Stimulated activated naive B cell treated with anti-CD40 and anti-IgM and Interleukin-4, amounts not matched to agents 10 μg/mL and 1 μg/mL and 100 μg/mL, for 72 hours (primary cell): ENCODE measurements at regions not wholly inside any gene's neighbourhood (a gene's known extent, or its start where the extent isn't known, plus 50 kb on each side); places are given as distances from the start of the nearest gene placed in this dataset.

Experiments used
- ATAC-seq, 2 donors: fragments of 150-1000 bp; cut with Tn5 transposase; replicated peaks; 2 replicates each; pipeline ENCODE4 v1.10.0; 2021; ENCODE audit warnings: moderate library complexity in 1 of 2
- DNase-seq: peaks from one replicate; pipeline ENCODE4 v3.0.0; 2021
- H3K27ac Mint-ChIP-seq: one replicate; pipeline ENCODE4 v1.8.0; 2022; ENCODE audit warnings: mild to moderate bottlenecking, mixed read lengths
- H3K27me3 Mint-ChIP-seq, 2 donors: one replicate each; pipeline ENCODE4 v1.8.0; 2022; ENCODE audit warnings: mixed read lengths in 2 of 2
- H3K36me3 Mint-ChIP-seq, 2 donors: one replicate each; pipeline ENCODE4 v1.8.0; 2022; ENCODE audit warnings: mixed read lengths in 2 of 2, mild to moderate bottlenecking in 1 of 2
- H3K4me1 Mint-ChIP-seq, 2 donors: one replicate each; pipeline ENCODE4 v1.8.0; 2022; ENCODE audit warnings: mixed read lengths in 2 of 2, mild to moderate bottlenecking in 1 of 2
- H3K4me3 Mint-ChIP-seq, 2 donors: one replicate each; pipeline ENCODE4 v1.8.0; 2022; ENCODE audit warnings: mild to moderate bottlenecking in 2 of 2, mixed read lengths in 2 of 2, moderate library complexity in 1 of 2
- H3K9me3 Mint-ChIP-seq, 2 donors: one replicate each; pipeline ENCODE4 v1.8.0; 2022; ENCODE audit warnings: mixed read lengths in 2 of 2, mild to moderate bottlenecking in 1 of 2

DNA sequence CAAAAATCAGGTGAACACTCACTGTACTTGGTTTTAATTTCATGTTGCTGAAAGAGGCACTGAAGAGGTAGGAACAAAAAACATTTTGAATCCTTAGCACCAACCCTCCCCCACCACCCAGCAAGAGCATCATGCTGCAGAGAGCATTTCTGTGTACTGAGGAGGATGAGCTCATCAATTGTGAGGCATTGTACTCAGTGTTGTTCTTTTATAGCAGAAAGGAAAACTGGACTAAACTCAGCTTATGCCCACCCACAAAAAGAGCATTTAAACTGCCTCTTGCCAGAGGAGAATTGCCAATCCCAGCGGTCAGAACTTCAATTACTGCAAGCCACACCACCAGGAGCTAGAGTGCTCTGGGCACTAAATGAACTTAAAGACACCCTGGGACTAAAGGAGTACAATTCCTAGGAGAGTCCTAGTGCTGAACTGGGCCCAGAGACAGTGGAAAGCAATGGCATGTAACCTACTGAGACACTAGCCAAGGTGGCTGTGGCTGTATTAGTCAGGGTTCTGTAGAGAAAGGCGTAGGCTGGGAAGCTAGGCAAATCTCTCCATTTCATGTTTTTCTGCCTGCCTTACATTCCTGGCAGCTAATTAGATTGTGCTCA is 280.7 kb upstream of the KLHL4 start:
- no peaks in the 10 kb centered on the region for H3K27me3 Mint-ChIP-seq
- H3K36me3 Mint-ChIP-seq = no peaks in the 10 kb centered on the region
- ATAC-seq = no peak
- no peak for DNase-seq
- H3K27ac Mint-ChIP-seq = no peak overlapping the region
- H3K4me1 Mint-ChIP-seq = no peaks in the 10 kb centered on the region
- H3K4me3 Mint-ChIP-seq = no peak overlapping the region
- H3K9me3 Mint-ChIP-seq = peaks cover 0 to 3% of the 10 kb centered on the region in 2 donors

DNA sequence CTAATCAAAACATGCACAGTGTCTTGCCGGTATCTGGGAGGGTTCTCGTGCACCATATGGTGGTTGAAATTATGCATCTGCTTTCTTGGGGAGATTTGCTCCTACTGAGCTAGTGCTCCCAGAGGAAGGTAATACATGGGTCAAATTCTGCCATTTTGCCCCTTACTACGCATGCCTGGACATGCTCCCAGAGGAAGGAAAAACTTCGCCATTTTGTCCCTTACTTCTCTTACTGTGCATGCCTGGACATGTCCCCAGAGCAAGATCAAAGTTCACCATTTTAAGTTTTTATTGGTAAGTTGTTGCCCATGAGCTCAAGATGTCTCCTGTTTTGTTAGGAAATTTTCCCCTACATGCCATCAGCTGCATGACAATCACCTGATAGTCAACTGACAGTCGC is 252.1 kb upstream of the KLHL4 start:
- H3K27me3 Mint-ChIP-seq = no peaks in the 10 kb centered on the region
- ATAC-seq (no peak), DNase-seq (no peak)
- no peaks in the 10 kb centered on the region for H3K36me3 Mint-ChIP-seq
- no peak overlapping the region for H3K4me3 Mint-ChIP-seq
- no peaks in the 10 kb centered on the region for H3K4me1 Mint-ChIP-seq
- no peak overlapping the region for H3K27ac Mint-ChIP-seq
- H3K9me3 Mint-ChIP-seq = peaks cover 0 to 5% of the 10 kb centered on the region in 2 donors

DNA sequence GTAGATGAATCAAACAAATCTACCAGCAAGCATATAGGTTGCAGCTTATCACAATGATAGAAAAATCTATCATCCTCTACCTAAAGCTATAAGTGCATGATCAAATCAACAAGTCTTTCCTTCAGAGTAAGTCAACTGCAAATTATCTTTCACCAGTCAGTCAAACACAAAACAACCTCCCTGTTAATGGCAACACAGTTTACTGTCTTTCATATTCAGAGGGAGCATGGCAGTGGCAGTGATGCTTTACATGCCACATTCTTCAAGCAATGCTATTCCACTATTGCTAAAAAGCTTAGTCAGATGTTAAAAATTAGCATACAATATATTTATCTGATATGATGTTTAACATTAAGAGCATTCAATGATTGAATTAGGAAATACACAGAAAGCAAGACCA is 245.1 kb upstream of the KLHL4 start:
- no peak for ATAC-seq
- Mint-ChIP-seq H3K4me1 (no peaks in the 10 kb centered on the region), H3K4me3 (no peak overlapping the region), H3K9me3 (peaks cover 0 to 2% of the 10 kb centered on the region in 2 donors), H3K27ac (no peak overlapping the region), H3K27me3 (no peaks in the 10 kb centered on the region), H3K36me3 (no peaks in the 10 kb centered on the region)
- DNase-seq = no peak

DNA sequence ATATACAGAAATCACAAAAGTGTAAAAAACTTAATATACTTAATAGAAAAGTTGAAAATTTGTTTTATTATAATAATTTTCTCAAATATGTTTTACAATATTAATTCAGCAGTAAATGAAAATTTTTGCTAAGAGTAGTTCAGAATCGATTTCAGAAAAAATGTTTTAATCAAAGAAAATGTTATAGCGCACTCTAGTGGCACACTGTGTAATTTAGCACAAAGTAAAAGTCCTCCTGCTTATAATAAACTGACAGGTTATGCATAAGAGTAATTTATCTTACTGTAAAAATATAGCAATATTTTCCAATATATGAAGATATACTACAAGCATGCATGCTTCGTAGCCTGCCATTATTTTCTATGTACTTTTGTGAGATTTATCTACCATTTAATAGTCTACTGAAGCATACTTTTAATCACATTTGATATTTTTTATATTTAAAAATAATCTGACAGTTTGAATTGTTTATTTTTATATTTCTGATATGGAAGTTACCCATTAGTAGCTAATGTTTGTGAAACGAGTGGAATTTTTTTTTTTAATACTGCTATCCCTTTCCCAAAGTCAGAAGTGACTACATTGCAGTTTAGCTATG is 217.9 kb upstream of the KLHL4 start:
- no peak for ATAC-seq
- Mint-ChIP-seq H3K27ac (no peak overlapping the region), H3K4me3 (no peak overlapping the region), H3K27me3 (no peaks in the 10 kb centered on the region), H3K4me1 (no peaks in the 10 kb centered on the region), H3K36me3 (no peaks in the 10 kb centered on the region), H3K9me3 (no peaks in the 10 kb centered on the region)
- DNase-seq = no peak

DNA sequence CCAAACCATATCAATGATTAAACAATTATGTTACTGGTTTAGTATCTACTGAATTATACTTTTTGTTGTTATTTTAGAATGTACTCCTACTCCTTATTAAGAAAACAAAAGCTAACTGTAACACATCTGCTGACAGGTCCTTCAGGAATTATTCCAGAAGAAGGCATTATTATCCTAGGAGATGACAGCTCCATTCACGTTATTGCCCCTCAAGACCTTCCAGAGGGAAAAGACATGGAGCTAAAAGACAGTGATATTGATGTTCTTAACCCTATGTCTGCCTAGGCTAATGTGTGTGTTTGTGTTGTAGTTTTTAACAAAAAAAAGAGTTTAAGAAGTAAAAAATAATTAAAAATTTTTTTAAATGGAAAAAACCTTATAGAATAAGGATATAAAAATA is 206.8 kb upstream of the KLHL4 start:
- Mint-ChIP-seq H3K4me3 (no peak overlapping the region), H3K36me3 (no peaks in the 10 kb centered on the region), H3K9me3 (no peaks in the 10 kb centered on the region), H3K27me3 (no peaks in the 10 kb centered on the region), H3K4me1 (no peaks in the 10 kb centered on the region), H3K27ac (no peak overlapping the region)
- DNase-seq = no peak
- ATAC-seq = no peak

DNA sequence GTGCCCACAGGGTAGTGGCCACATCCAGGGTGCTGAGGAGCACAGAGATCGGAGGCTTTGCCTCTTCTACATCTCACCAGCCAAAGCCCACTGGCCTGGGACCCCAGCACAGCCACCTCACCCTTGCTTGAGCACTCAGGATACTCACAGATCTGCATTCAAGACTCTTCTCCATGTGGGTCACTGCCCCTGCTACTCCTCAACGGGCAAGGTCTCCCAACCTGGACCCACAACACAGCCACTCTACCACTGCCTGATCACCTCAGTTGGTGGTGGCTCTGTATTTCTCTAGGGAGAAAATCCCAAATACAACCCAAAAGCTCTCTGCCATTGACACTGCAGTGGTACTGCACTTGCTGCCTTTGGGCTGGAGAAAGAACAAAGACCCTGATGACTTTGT is 190.3 kb upstream of the KLHL4 start:
- Mint-ChIP-seq H3K4me3 (no peak overlapping the region), H3K27ac (no peak overlapping the region), H3K9me3 (no peaks in the 10 kb centered on the region), H3K4me1 (no peaks in the 10 kb centered on the region), H3K36me3 (no peaks in the 10 kb centered on the region), H3K27me3 (no peaks in the 10 kb centered on the region)
- ATAC-seq = no peak
- no peak for DNase-seq

DNA sequence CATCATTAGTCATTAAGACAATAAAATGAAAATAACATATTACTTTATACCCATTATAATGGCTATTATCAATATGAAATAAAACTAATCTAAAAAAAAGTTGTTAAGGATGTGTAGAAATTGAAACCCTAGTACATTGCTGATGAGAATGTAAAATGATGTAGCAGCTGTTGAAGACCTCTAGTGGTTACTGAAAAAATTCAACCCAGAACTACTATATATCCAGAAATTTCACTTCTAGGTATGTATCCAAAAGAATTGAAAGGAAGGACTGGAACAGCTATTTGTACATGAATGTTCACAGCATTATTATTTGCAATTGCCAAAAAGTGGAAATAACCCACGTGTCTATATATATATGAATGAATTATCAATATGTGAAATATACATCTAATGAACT is 180.3 kb upstream of the KLHL4 start:
- no peak overlapping the region for H3K4me3 Mint-ChIP-seq
- DNase-seq = no peak
- H3K36me3 Mint-ChIP-seq = no peaks in the 10 kb centered on the region
- ATAC-seq = no peak
- H3K27ac Mint-ChIP-seq = no peak overlapping the region
- H3K27me3 Mint-ChIP-seq = no peaks in the 10 kb centered on the region
- H3K9me3 Mint-ChIP-seq = peaks cover 0 to 1% of the 10 kb centered on the region in 2 donors
- no peaks in the 10 kb centered on the region for H3K4me1 Mint-ChIP-seq

DNA sequence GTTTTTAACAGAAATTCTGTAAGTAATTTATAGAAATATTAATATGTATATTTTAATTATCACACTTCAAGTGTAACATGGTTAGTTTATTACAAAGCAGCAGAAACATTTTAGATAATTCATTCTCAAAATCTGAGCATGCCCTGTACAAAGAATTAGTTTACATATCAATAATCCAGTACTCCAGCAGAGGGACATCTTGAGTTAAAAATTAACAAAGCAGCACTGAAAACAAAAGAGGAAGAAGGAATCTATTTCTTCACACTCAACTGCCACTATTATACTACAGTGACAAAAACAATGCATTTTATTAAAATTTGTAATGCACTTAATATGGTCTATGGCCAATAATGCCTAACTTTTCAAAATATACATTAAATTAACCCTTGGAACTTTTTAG is 179.1 kb upstream of the KLHL4 start:
- no peak overlapping the region for H3K4me3 Mint-ChIP-seq
- no peaks in the 10 kb centered on the region for H3K27me3 Mint-ChIP-seq
- ATAC-seq (peak in 1 of 2 donors; percentile 59), DNase-seq (no peak)
- no peaks in the 10 kb centered on the region for H3K36me3 Mint-ChIP-seq
- no peaks in the 10 kb centered on the region for H3K4me1 Mint-ChIP-seq
- H3K9me3 Mint-ChIP-seq = peaks cover 0 to 1% of the 10 kb centered on the region in 2 donors
- H3K27ac Mint-ChIP-seq = no peak overlapping the region

DNA sequence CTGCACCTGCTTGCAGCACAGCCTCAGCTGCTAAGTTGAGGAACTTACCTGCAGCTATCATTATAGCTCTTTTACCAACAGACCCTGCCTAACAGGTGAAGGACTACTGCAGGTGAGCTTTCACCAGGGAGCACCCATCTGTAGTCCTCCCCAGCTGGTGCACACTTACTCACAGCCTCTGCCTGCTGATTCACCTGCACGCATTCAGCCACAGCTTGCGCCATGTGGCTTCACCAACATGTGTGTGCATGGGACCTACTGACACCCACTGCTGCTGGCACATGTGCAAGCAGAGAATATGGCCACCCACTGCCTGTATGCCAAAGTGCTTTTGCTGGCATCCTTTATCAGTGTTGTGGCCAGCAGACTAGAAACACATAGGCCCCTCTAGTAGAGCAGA is 146.7 kb upstream of the KLHL4 start:
- ATAC-seq (no peak), DNase-seq (no peak)
- Mint-ChIP-seq H3K4me3 (no peak overlapping the region), H3K27ac (no peak overlapping the region), H3K9me3 (no peaks in the 10 kb centered on the region), H3K27me3 (no peaks in the 10 kb centered on the region), H3K36me3 (no peaks in the 10 kb centered on the region), H3K4me1 (no peaks in the 10 kb centered on the region)

DNA sequence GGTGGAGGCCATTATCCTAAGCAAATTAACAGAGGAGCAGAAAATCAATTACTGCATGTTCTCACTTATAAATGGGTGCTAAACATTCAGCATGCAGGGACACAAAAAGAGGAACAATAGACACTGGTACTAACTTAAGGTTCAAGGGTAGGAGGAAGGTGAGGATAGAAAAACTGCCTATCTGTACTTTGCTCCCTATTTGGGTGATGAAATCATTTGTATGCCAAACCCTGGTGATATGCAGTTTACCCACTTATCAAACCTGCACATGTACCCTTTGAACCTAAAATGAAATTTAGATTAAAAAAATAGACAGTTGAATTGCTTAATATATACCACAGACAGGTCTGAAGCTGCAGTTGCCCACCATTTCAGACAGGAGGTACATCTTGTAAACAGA is 143.3 kb upstream of the KLHL4 start:
- H3K27me3 Mint-ChIP-seq = no peaks in the 10 kb centered on the region
- H3K27ac Mint-ChIP-seq = no peak overlapping the region
- DNase-seq (no peak), ATAC-seq (no peak)
- H3K36me3 Mint-ChIP-seq = no peaks in the 10 kb centered on the region
- no peaks in the 10 kb centered on the region for H3K4me1 Mint-ChIP-seq
- H3K9me3 Mint-ChIP-seq = no peaks in the 10 kb centered on the region
- no peak overlapping the region for H3K4me3 Mint-ChIP-seq

DNA sequence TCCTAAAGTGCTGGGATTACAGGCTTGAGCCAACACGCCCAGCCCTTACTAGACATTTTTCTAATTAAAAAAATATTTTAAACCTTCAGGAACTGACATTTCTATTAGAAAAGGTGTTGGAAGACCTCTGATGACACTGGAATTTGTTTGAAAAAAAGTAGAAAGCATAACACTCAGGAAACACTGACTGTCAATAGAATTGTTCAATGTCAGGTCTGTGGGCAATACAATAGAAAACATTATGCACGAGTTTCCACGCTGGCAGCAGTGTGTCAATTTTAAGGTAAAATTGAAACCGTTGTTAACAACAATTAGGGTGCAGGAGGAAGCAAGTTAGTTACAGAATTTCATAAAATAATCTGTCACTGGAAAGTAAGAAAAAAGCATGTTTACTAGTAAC is 140.7 kb upstream of the KLHL4 start:
- H3K27ac Mint-ChIP-seq = no peak overlapping the region
- H3K4me1 Mint-ChIP-seq = no peaks in the 10 kb centered on the region
- ATAC-seq (no peak), DNase-seq (no peak)
- H3K36me3 Mint-ChIP-seq = no peaks in the 10 kb centered on the region
- no peaks in the 10 kb centered on the region for H3K27me3 Mint-ChIP-seq
- no peak overlapping the region for H3K4me3 Mint-ChIP-seq
- H3K9me3 Mint-ChIP-seq = no peaks in the 10 kb centered on the region

DNA sequence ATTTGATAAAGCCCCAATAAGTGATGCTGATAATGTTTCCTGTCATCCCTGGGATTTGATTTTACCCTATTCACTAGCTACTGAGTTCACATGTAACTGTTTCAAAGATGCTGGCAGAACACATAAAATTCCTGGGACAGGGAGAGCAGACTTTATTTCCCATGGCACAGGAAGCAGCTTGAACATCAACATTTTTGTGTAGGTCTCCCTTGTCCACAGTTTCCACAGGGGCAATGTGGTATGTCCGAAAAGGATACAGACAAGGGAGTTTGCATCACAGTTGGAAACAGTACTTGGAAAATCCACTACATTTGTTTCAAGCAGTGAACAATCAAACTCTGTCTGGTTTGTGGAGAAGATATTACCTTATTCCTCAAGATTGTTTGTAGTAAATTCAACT is 129.2 kb upstream of the KLHL4 start:
- ATAC-seq (no peak), DNase-seq (no peak)
- H3K4me1 Mint-ChIP-seq = no peaks in the 10 kb centered on the region
- H3K4me3 Mint-ChIP-seq = no peak overlapping the region
- no peaks in the 10 kb centered on the region for H3K9me3 Mint-ChIP-seq
- H3K36me3 Mint-ChIP-seq = no peaks in the 10 kb centered on the region
- no peak overlapping the region for H3K27ac Mint-ChIP-seq
- no peaks in the 10 kb centered on the region for H3K27me3 Mint-ChIP-seq

DNA sequence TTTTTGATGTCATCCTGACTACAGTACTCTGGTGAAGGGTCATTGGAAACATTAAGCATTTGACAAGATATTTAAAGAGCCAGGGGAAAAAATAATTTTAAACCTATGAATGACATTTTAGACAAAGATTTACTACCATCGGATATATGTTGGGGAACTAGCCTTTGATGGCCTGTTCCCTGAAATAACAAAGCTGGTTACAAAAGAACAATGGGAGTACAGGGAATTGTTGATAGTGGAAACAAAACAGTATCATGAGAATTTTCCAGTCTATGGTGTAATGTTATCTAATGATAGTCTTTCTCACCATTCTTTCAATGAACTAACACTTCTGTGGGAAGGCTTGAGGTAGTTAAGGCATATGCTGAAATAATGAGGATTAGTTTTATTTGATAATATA is 125.9 kb upstream of the KLHL4 start:
- ATAC-seq (no peak), DNase-seq (no peak)
- Mint-ChIP-seq H3K27ac (no peak overlapping the region), H3K4me3 (no peak overlapping the region), H3K4me1 (no peaks in the 10 kb centered on the region), H3K27me3 (no peaks in the 10 kb centered on the region), H3K36me3 (no peaks in the 10 kb centered on the region), H3K9me3 (peaks cover 0 to 1% of the 10 kb centered on the region in 2 donors)

DNA sequence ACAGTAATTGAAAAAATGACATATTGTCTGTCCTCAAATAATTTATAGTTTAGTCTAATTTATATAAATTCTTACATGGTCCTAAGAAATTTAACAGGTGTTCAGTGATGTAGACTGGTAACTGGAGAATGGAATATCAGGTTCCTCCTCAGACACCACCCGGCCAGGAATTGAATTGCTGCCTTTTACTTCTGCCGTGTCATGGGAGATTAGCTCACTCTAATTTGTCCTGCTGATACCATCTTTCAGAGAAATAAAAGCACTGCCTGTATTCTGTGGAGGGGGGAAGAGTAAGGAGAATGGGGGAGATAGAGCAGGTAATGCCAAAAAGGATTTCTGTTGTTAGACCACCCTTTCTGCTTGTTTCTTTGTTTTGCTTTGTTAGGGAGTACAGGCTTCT is 125.2 kb upstream of the KLHL4 start:
- H3K27ac Mint-ChIP-seq = no peak overlapping the region
- DNase-seq (no peak), ATAC-seq (no peak)
- H3K36me3 Mint-ChIP-seq = no peaks in the 10 kb centered on the region
- H3K27me3 Mint-ChIP-seq = no peaks in the 10 kb centered on the region
- peaks cover 0 to 1% of the 10 kb centered on the region in 2 donors for H3K9me3 Mint-ChIP-seq
- no peak overlapping the region for H3K4me3 Mint-ChIP-seq
- no peaks in the 10 kb centered on the region for H3K4me1 Mint-ChIP-seq

DNA sequence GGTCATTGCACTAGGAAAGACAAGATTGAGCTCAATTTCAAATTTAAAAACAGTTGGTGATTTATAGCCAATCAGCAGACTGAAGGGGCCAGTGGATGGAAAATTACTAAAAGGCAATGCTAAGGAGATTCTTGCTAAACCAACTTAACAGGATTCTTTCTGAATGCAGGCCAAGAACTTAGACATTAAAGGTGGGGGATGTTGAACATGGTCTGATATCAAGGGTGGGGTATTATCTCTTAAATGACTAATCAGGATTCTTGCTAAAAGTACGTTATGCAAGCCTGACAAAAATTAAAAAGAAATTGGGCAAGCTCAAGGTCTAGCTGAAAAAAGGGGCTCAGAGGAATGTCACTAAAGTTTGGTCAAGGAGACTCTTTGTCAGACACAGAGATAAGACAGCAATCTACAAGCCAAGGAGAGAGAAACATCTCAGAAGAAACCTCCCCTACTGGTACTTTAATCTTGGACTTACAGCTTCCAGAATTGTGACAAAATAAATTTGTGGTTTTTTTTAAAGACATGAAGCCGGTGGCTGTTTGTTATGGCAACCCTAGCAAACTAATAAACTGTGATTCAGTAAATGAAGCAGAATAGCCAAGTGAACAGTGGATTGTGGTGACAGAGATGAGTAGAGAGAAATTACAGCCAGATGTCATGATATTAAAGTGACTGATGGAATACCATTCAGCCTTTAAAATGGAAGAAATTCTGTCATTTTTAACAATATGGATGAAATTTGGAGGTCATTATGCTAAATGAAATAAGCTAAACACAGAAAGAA is 120.3 kb upstream of the KLHL4 start:
- no peak for ATAC-seq
- Mint-ChIP-seq H3K27me3 (no peaks in the 10 kb centered on the region), H3K4me3 (no peak overlapping the region)

More for the DNA sequence above, 120.3 kb upstream of the KLHL4 start:
- no peak overlapping the region for H3K27ac Mint-ChIP-seq
- no peaks in the 10 kb centered on the region for H3K4me1 Mint-ChIP-seq
- no peaks in the 10 kb centered on the region for H3K36me3 Mint-ChIP-seq
- H3K9me3 Mint-ChIP-seq = peaks cover 1 to 7% of the 10 kb centered on the region in 2 donors
- no peak for DNase-seq
